ENCODE measurements at regions not wholly inside any gene's neighbourhood (a gene's known extent, or its start where the extent isn't known, plus 50 kb on each side); places are given as distances from the start of the nearest gene placed in this dataset.
A peak's percentile ranks its signal among the peaks of the same experiment; 100 is the strongest.

GRCh38 chr4:167622481-167623240 lies 388.4 kb upstream of the SPOCK3 start:
- H3K9me3 ChIP-seq, result no peaks in the 10 kb centered on the region
- no peaks in the 10 kb centered on the region for H3K4me1 ChIP-seq
- WGBS, 2 donors, result 49 to 50% methylated on average over 10 of the region's 10 CpGs
- no peak overlapping the region for H3K4me3 ChIP-seq (replicated peaks in 1 of 3)
- DNase-seq, result peak; percentile 15 to 39
- H3K27me3 ChIP-seq, result no peaks in the 10 kb centered on the region
- H3K27ac ChIP-seq, result no peak overlapping the region
- intact Hi-C loops (cut with DNase I), result no loop called here
- H3K36me3 ChIP-seq, result no peaks in the 10 kb centered on the region
- TF ChIP-seq CTCF (IDR thresholded peaks at IDR 0.05) (peak in 2 of 6 experiments; percentile 14 to 55), POLR2A (IDR thresholded peaks at IDR 0.05) (no peak)

GRCh38 chr4:167623241-167623572 lies 388.9 kb upstream of the SPOCK3 start:
- no peak for DNase-seq
- Histone ChIP-seq H3K9me3 (no peaks in the 10 kb centered on the region), H3K4me1 (no peaks in the 10 kb centered on the region), H3K4me3 (replicated peaks in 1 of 3) (no peak overlapping the region), H3K27me3 (no peaks in the 10 kb centered on the region), H3K36me3 (no peaks in the 10 kb centered on the region), H3K27ac (no peak overlapping the region)
- TF ChIP-seq CTCF (IDR thresholded peaks at IDR 0.05) (no peak), POLR2A (IDR thresholded peaks at IDR 0.05) (no peak)
- 80 to 84% methylated on average over 3 of the region's 3 CpGs for WGBS, 2 donors
- intact Hi-C loops (cut with DNase I), result no loop called here

GRCh38 chr4:167629272-167629671 lies 395.0 kb upstream of the SPOCK3 start:
- Histone ChIP-seq H3K4me3 (replicated peaks in 1 of 3) (no peak overlapping the region), H3K4me1 (no peaks in the 10 kb centered on the region), H3K9me3 (no peaks in the 10 kb centered on the region), H3K27ac (no peak overlapping the region), H3K27me3 (no peaks in the 10 kb centered on the region), H3K36me3 (no peaks in the 10 kb centered on the region)
- DNase-seq, result no peak
- TF ChIP-seq CTCF (IDR thresholded peaks at IDR 0.05), result no peak
- no peak for TF ChIP-seq POLR2A (IDR thresholded peaks at IDR 0.05)
- intact Hi-C loops (cut with DNase I), result no loop called here
- 85 to 87% methylated on average over 2 of the region's 2 CpGs for WGBS, 2 donors

DNA sequence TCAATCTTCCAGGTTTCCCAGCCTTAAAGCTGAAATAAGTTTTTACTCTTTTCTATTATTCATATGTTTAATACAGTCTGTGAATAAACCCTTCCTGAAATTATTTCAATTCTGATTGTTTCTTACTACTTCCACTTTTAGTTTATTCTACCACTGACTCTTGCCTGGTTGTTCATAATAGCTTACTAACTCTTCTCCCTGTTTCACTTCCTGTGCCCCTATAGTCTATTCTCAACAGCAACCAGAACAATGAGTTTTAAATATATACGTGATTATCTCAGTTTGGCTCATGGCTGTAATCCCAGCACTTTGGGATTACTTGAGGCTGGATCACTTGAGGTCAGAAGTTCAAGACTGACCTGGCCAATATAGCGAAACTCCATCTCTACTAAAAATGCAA lies 408.0 kb upstream of the SPOCK3 start:
- 76 to 83% methylated on average over 2 of the region's 2 CpGs for WGBS, 2 donors

More for the DNA sequence above, 408.0 kb upstream of the SPOCK3 start:
- no peaks in the 10 kb centered on the region for H3K9me3 ChIP-seq
- no peak for TF ChIP-seq POLR2A (IDR thresholded peaks at IDR 0.05)
- no peak for TF ChIP-seq CTCF (IDR thresholded peaks at IDR 0.05)
- intact Hi-C loops (cut with DNase I), result no loop called here
- DNase-seq, result no peak
- H3K4me3 ChIP-seq (replicated peaks in 1 of 3), result no peak overlapping the region
- no peaks in the 10 kb centered on the region for H3K36me3 ChIP-seq
- H3K4me1 ChIP-seq, result no peaks in the 10 kb centered on the region
- H3K27ac ChIP-seq, result no peak overlapping the region
- no peaks in the 10 kb centered on the region for H3K27me3 ChIP-seq

All from thyroid gland (tissue), 4 donors.